Activated CD4-positive, alpha-beta T cell treated with anti-CD3 and anti-CD28 coated beads for 1 hour (primary cell): ENCODE measurements at regions not wholly inside any gene's neighbourhood (a gene's known extent, or its start where the extent isn't known, plus 50 kb on each side); places are given as distances from the start of the nearest gene placed in this dataset.
"Not testable (repeated sequence)": the region's sequence is repeated elsewhere in the genome, so short reads cannot be mapped to it uniquely, and the experiment has no call there.

Experiments used
- DNase-seq: peaks from one replicate; pipeline ENCODE4 v3.0.0-alpha.2; 2020

- DNase-seq = no peak
Observed at GRCh38 chr3:43838877-43839276, 148.1 kb downstream of the ABHD5 start.

GRCh38 chr3:43843386-43843785 lies 152.6 kb downstream of the ABHD5 start:
- no peak for DNase-seq

- DNase-seq = no peak
Observed at GRCh38 chr3:43844757-43845156, 154.0 kb downstream of the ABHD5 start.

- DNase-seq = not testable (repeated sequence)
Observed at GRCh38 chr3:43845553-43845952, 154.8 kb downstream of the ABHD5 start.

GRCh38 chr3:43852066-43852465 lies 161.3 kb downstream of the ABHD5 start:
- no peak for DNase-seq

- DNase-seq = no peak
Observed at GRCh38 chr3:43854283-43854682, 163.5 kb downstream of the ABHD5 start.

GRCh38 chr3:43854916-43855315 lies 164.2 kb downstream of the ABHD5 start:
- no peak for DNase-seq

GRCh38 chr3:43855674-43856299 lies 165.0 kb downstream of the ABHD5 start:
- no peak for DNase-seq

GRCh38 chr3:43856351-43856750 lies 165.6 kb downstream of the ABHD5 start:
- DNase-seq = no peak

GRCh38 chr3:43856761-43857160 lies 166.0 kb downstream of the ABHD5 start:
- DNase-seq = no peak

- DNase-seq = no peak
Observed at GRCh38 chr3:43857361-43858293, 166.9 kb downstream of the ABHD5 start.

- no peak for DNase-seq
Observed at GRCh38 chr3:43858294-43858701, 167.6 kb downstream of the ABHD5 start.

GRCh38 chr3:43859766-43860165 lies 169.0 kb downstream of the ABHD5 start:
- no peak for DNase-seq

- DNase-seq = no peak
Observed at GRCh38 chr3:43861635-43862034, 170.9 kb downstream of the ABHD5 start.

GRCh38 chr3:43862470-43862869 lies 171.7 kb downstream of the ABHD5 start:
- DNase-seq = no peak

- DNase-seq = no peak
Observed at GRCh38 chr3:43862992-43863805, 172.5 kb downstream of the ABHD5 start.

GRCh38 chr3:43863966-43864933 lies 173.5 kb downstream of the ABHD5 start:
- DNase-seq = no peak

- no peak for DNase-seq
Observed at GRCh38 chr3:43865351-43865750, 174.6 kb downstream of the ABHD5 start.

- DNase-seq = no peak
Observed at GRCh38 chr3:43865887-43866528, 175.3 kb downstream of the ABHD5 start.

GRCh38 chr3:43866529-43867353 lies 176.0 kb downstream of the ABHD5 start:
- DNase-seq = no peak
